H1 (cell line): ENCODE measurements at regions not wholly inside any gene's neighbourhood (a gene's known extent, or its start where the extent isn't known, plus 50 kb on each side); places are given as distances from the start of the nearest gene placed in this dataset.

ENCODE experiments used
- CTCF ChIA-PET: fragments of 300-600 bp; sonication (Branson Sonifier 250); formaldehyde crosslinking; loops from one replicate; lab custom pipeline; 2021; ENCODE audit not compliant: partially characterized antibody; lab: Charles Lee
- POLR2A ChIA-PET: fragments of 300-600 bp; sonication (Branson Sonifier 250); formaldehyde crosslinking; loops from one replicate; lab custom pipeline; 2021; ENCODE audit warnings: inconsistent platforms; ENCODE audit not compliant: partially characterized antibody; lab: Charles Lee
- DNase-seq, 2 experiments: peaks; one replicate each; pipeline versions ENCODE4 v3.0.0 to v3.0.0-alpha.2; 2010 to 2022; ENCODE audit warnings: low spot score in 2 of 2, low read depth in 1 of 2, mixed read lengths in 1 of 2
- FAIRE-seq: peaks from 2 replicates; lab custom pipeline; 2011; peaks lifted over from hg19 to GRCh38; lab: Jason Lieb, UNC
- H2AFZ ChIP-seq: 2 replicates; pipeline ENCODE4 v1.8.1; 2012; ENCODE audit warnings: low read length, inconsistent platforms
- H2AK5ac ChIP-seq: 2 replicates; pipeline ENCODE4 v1.6.1; 2013; ENCODE audit warnings: low read depth, low read length
- H2BK120ac ChIP-seq: replicated peaks from 2 replicates; pipeline ENCODE3; 2013; ENCODE audit warnings: low read depth, low read length, inconsistent platforms
- H2BK12ac ChIP-seq: 2 replicates; pipeline ENCODE4 v1.6.1; 2013; ENCODE audit warnings: low read depth, low read length
- H2BK15ac ChIP-seq: 2 replicates; pipeline ENCODE4 v1.6.1; 2013; ENCODE audit warnings: low read length
- H2BK20ac ChIP-seq: 2 replicates; pipeline ENCODE4 v1.6.1; 2013; ENCODE audit warnings: low read length
- H2BK5ac ChIP-seq: 2 replicates; pipeline ENCODE4 v1.6.1; 2013; ENCODE audit warnings: low read depth, low read length
- H3K14ac ChIP-seq: 2 replicates; pipeline ENCODE4 v1.6.1; 2013; ENCODE audit warnings: inconsistent platforms; ENCODE audit not compliant: insufficient read length
- H3K18ac ChIP-seq: 2 replicates; pipeline ENCODE4 v1.6.1; 2013; ENCODE audit warnings: low read length; ENCODE audit errors: extremely low read depth
- H3K23ac ChIP-seq: 2 replicates; pipeline ENCODE4 v1.6.1; 2013; ENCODE audit warnings: inconsistent platforms; ENCODE audit not compliant: insufficient read length
- H3K23me2 ChIP-seq: 2 replicates; pipeline ENCODE4 v1.6.1; 2013; ENCODE audit warnings: low read depth, low read length
- H3K27ac ChIP-seq: 2 replicates; pipeline ENCODE4 v1.6.1; 2011; ENCODE audit warnings: low read depth, low read length, inconsistent platforms
- H3K27me3 ChIP-seq, 4 experiments: replicated peaks in 1 of 4; 1 replicate in 1 of 4; 2 replicates in 3 of 4; pipeline versions ENCODE4 v1.6.1 to v1.8.1; 2011 to 2013; ENCODE audit warnings: low read length in 3 of 4, mild to moderate bottlenecking in 3 of 4, inconsistent platforms in 2 of 4, mixed read lengths in 2 of 4, moderate library complexity in 1 of 4; ENCODE audit not compliant: control insufficient read depth in 3 of 4, insufficient read depth in 3 of 4; ENCODE audit errors: extremely low read depth in 1 of 4
- H3K36me3 ChIP-seq, 4 experiments: 2 replicates each; pipeline versions ENCODE4 v1.6.1 to v1.8.1; 2011 to 2013; ENCODE audit warnings: mild to moderate bottlenecking in 4 of 4, low read length in 3 of 4, moderate library complexity in 2 of 4, control low read depth in 1 of 4, inconsistent platforms in 1 of 4; ENCODE audit not compliant: insufficient read depth in 4 of 4, control insufficient read depth in 2 of 4
- H3K4ac ChIP-seq: replicated peaks from 2 replicates; pipeline ENCODE3; 2013; ENCODE audit warnings: low read length, low read depth, mixed read lengths, inconsistent platforms; ENCODE audit not compliant: insufficient read length
- H3K4me1 ChIP-seq, 4 experiments: replicated peaks in 1 of 4; 1 replicate in 1 of 4; 2 replicates in 3 of 4; pipeline versions ENCODE4 v1.6.1 to v1.8.1; 2011 to 2013; ENCODE audit warnings: low read length in 3 of 4, inconsistent platforms in 2 of 4, mixed read lengths in 1 of 4; ENCODE audit not compliant: insufficient read depth in 4 of 4, control insufficient read depth in 3 of 4
- H3K4me2 ChIP-seq, 2 experiments: 2 replicates each; pipeline versions ENCODE4 v1.6.1 to v1.8.1; 2011 to 2013; ENCODE audit warnings: low read depth in 2 of 2, low read length in 2 of 2, control low read depth in 1 of 2, inconsistent platforms in 1 of 2, mild to moderate bottlenecking in 1 of 2; ENCODE audit not compliant: insufficient read depth in 1 of 2
- H3K4me3 ChIP-seq, 4 experiments: fragments of 200-600, 300-600 bp in 1 of 4; sonication (generic), shearing (Covaris generic), sonication (Bioruptor Twin) in 1 of 4; 2 replicates each; pipeline versions ENCODE4 v1.5.1 to v1.8.1; 2011 to 2016; ENCODE audit warnings: low read length in 4 of 4, low read depth in 3 of 4, control low read depth in 2 of 4, inconsistent platforms in 2 of 4, mild to moderate bottlenecking in 2 of 4, mixed read lengths in 1 of 4, moderate library complexity in 1 of 4; ENCODE audit not compliant: insufficient read depth in 2 of 4; ENCODE audit errors: extremely low read depth in 1 of 4
- H3K56ac ChIP-seq: replicated peaks from 2 replicates; pipeline ENCODE3; 2013; ENCODE audit warnings: low read depth, mild to moderate bottlenecking, mixed read lengths, low read length, inconsistent platforms; ENCODE audit not compliant: insufficient read length
- H3K79me1 ChIP-seq: 2 replicates; pipeline ENCODE4 v1.6.1; 2013; ENCODE audit warnings: low read depth, low read length, control low read depth
- H3K79me2 ChIP-seq, 2 experiments: 2 replicates each; pipeline versions ENCODE4 v1.6.1 to v1.8.1; 2012 to 2013; ENCODE audit warnings: low read length in 2 of 2, mild to moderate bottlenecking in 2 of 2, inconsistent platforms in 1 of 2; ENCODE audit not compliant: insufficient read depth in 2 of 2, control insufficient read depth in 1 of 2
- H3K9ac ChIP-seq, 4 experiments: replicated peaks in 1 of 4; 1 replicate in 1 of 4; 2 replicates in 3 of 4; pipeline versions ENCODE4 v1.6.1 to v1.8.1; 2011 to 2013; ENCODE audit warnings: low read depth in 3 of 4, low read length in 3 of 4, control low read depth in 2 of 4, mild to moderate bottlenecking in 2 of 4, moderate library complexity in 2 of 4, inconsistent platforms in 1 of 4; ENCODE audit errors: extremely low read depth in 1 of 4
- H3K9me3 ChIP-seq, 2 experiments: 2 replicates each; pipeline versions ENCODE4 v1.6.1 to v1.8.1; 2012 to 2013; ENCODE audit warnings: mild to moderate bottlenecking in 2 of 2, moderate library complexity in 2 of 2, control low read depth in 1 of 2, inconsistent platforms in 1 of 2, low read depth in 1 of 2, low read length in 1 of 2, mixed read lengths in 1 of 2; ENCODE audit not compliant: insufficient read depth in 2 of 2
- H4K20me1 ChIP-seq, 2 experiments: replicated peaks in 1 of 2; 2 replicates each; pipeline versions ENCODE3 to v1.8.1; 2011 to 2013; ENCODE audit warnings: inconsistent platforms in 2 of 2, low read length in 2 of 2, mild to moderate bottlenecking in 1 of 2; ENCODE audit not compliant: insufficient read depth in 2 of 2, control insufficient read depth in 1 of 2
- H4K5ac ChIP-seq: 2 replicates; pipeline ENCODE4 v1.6.1; 2013; ENCODE audit warnings: low read length, low read depth, mixed read lengths, inconsistent platforms; ENCODE audit not compliant: insufficient read length
- H4K8ac ChIP-seq: 2 replicates; pipeline ENCODE4 v1.8.0; 2013; ENCODE audit warnings: mild to moderate bottlenecking, moderate library complexity, low read length, inconsistent platforms; ENCODE audit not compliant: insufficient read depth; ENCODE audit errors: extremely low read depth
- H4K91ac ChIP-seq: replicated peaks from 2 replicates; pipeline ENCODE3; 2013; ENCODE audit warnings: low read length, mixed read lengths, inconsistent platforms; ENCODE audit not compliant: insufficient read length
- MAFK ChIP-seq: IDR thresholded peaks from 2 replicates; pipeline ENCODE4 v1.6.1; 2012; ENCODE audit warnings: low read depth, mild to moderate bottlenecking, improper control_type of control experiment, low read length
- NRF1 ChIP-seq: IDR thresholded peaks from 2 replicates; pipeline ENCODE4 v1.6.1; 2011; ENCODE audit warnings: mild to moderate bottlenecking, low read depth, low read length, improper control_type of control experiment
- POLR2AphosphoS5 ChIP-seq: IDR thresholded peaks from 2 replicates; pipeline ENCODE4 v1.6.1; 2011; ENCODE audit warnings: low read depth, low read length
- SIN3A ChIP-seq, 2 experiments: IDR thresholded peaks in 1 of 2; conservative IDR thresholded peaks in 1 of 2; 2 replicates each; pipeline ENCODE4 v1.6.1; 2011 to 2012; ENCODE audit warnings: low read length in 2 of 2, improper control_type of control experiment in 1 of 2, low read depth in 1 of 2, mild to moderate bottlenecking in 1 of 2
- WGBS, 2 experiments: shearing (Covaris generic) in 1 of 2; methylation state at CpG; one replicate each; pipeline versions ENCODE4 v1.1.6 to v1.1.7; 2013 to 2015; ENCODE audit warnings: low lambda C conversion rate in 2 of 2, mixed read lengths in 2 of 2, inconsistent platforms in 1 of 2, low coverage in 1 of 2, missing lambda C conversion rate in 1 of 2; ENCODE audit not compliant: insufficient replicate concordance in 2 of 2, insufficient coverage in 1 of 2, insufficient read length in 1 of 2; ENCODE audit errors: extremely low coverage in 1 of 2, missing lambda C conversion rate in 1 of 2; 5-methylcytosine and 5-hydroxymethylcytosine counted together
- TF ChIP-seq, protein P1 (sequence below): IDR thresholded peaks from 2 replicates; pipeline ENCODE4 v1.6.1; 2012; ENCODE audit warnings: low read length, inconsistent platforms

DNA sequence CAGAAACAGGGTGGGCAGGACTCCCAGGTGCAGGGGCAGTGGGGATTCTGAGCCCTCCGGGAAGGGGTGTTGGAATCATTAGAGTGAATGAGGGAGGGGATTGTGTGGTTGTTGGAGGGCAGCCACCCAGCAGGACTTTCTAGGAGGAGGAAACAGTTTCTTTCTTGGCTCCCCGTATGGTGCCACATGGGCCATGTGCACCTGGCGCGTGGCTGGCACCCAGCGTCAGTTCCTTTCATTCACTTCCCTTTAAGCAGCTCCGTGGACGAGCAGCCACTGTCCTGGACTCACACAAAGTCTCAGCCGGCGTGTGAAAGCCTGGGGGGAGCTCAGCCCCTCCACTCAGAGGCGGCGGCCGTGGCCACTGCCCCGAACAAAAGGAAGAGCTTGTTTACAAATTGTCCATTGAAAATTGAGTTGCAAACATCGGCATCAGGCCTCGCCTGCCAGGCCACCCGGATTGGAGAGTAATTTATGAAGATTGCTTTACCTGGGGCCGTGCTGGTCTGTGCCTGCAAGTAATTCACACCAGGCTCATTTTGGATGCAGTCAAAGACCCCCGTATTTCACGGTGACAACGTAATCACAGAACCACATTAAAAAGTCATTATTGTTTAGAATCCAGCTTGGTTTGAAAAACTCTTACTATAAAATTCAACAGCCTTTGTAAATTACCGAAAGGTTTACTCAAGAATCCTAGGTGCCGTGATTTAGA, 101.7 kb upstream of the C14orf180 start:
- H4K91ac ChIP-seq, result no peak overlapping the region
- no peaks in the 10 kb centered on the region; a peak in 1 of 8 replicates for H3K36me3 ChIP-seq
- H3K9ac ChIP-seq, result no peak overlapping the region
- H3K4ac ChIP-seq, result no peak overlapping the region
- no peaks in the 10 kb centered on the region for H3K23me2 ChIP-seq
- 91% methylated on average over 22 of the region's 22 CpGs; no CpG with 5 or more reads in 1 of the 2 experiments for WGBS, 2 experiments
- H2BK12ac ChIP-seq, result no peak overlapping the region
- no peak overlapping the region for H3K18ac ChIP-seq
- H2AK5ac ChIP-seq, result no peak overlapping the region
- H3K4me2 ChIP-seq, result no peak overlapping the region
- no peaks in the 10 kb centered on the region for H3K79me2 ChIP-seq
- H2AFZ ChIP-seq, result no peak overlapping the region
- H3K9me3 ChIP-seq, result peaks cover 14 to 16% of the 10 kb centered on the region in 2 experiments
- ChIA-PET CTCF (no interaction called here), POLR2A (no interaction called here)
- no peaks in the 10 kb centered on the region for H4K20me1 ChIP-seq
- H2BK5ac ChIP-seq, result no peak overlapping the region
- H2BK20ac ChIP-seq, result no peak overlapping the region
- no peak overlapping the region for H2BK15ac ChIP-seq
- no peak overlapping the region for H4K8ac ChIP-seq
- TF ChIP-seq MAFK (no peak), NRF1 (no peak), SIN3A (conservative IDR thresholded peaks at IDR 0.05 in 1 of 2, IDR thresholded peaks at IDR 0.05 in 1 of 2; ENCODE audit: low read depth in 1 of 2, low read length in 2 of 2) (no peak), POLR2AphosphoS5 (no peak)
- TF ChIP-seq, protein P1, sequence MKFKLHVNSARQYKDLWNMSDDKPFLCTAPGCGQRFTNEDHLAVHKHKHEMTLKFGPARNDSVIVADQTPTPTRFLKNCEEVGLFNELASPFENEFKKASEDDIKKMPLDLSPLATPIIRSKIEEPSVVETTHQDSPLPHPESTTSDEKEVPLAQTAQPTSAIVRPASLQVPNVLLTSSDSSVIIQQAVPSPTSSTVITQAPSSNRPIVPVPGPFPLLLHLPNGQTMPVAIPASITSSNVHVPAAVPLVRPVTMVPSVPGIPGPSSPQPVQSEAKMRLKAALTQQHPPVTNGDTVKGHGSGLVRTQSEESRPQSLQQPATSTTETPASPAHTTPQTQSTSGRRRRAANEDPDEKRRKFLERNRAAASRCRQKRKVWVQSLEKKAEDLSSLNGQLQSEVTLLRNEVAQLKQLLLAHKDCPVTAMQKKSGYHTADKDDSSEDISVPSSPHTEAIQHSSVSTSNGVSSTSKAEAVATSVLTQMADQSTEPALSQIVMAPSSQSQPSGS, result no peak
- no peak overlapping the region for H3K14ac ChIP-seq
- no peak overlapping the region for H3K23ac ChIP-seq
- H3K27me3 ChIP-seq, result no peaks in the 10 kb centered on the region; a peak in 1 of 7 replicates
- DNase-seq (no peak), FAIRE-seq (no peak)
- no peak overlapping the region for H2BK120ac ChIP-seq
- no peak overlapping the region for H3K27ac ChIP-seq
- no peak overlapping the region for H4K5ac ChIP-seq
- no peak overlapping the region for H3K4me3 ChIP-seq
- no peaks in the 10 kb centered on the region for H3K79me1 ChIP-seq
- no peak overlapping the region for H3K56ac ChIP-seq
- no peaks in the 10 kb centered on the region; a peak in 2 of 7 replicates for H3K4me1 ChIP-seq
